K562 (cell line): ENCODE measurements at regions not wholly inside any gene's neighbourhood (a gene's known extent, or its start where the extent isn't known, plus 50 kb on each side); places are given as distances from the start of the nearest gene placed in this dataset.

Experiments used
- ATAC-seq: fragments of 200-7000 bp; cut with Tn5 transposase; 3 replicates; pipeline ENCODE4 v1.9.1; 2020; ENCODE audit warnings: moderate library complexity
- BruUV-seq: library from RNA; stranded (reverse); fragments of 400-500 nt; replicated peaks from 2 replicates; lab custom pipeline; 2021; lab: Mats Ljungman, UMichigan
- CTCF ChIA-PET: fragments of 300-600 bp; formaldehyde crosslinking; extraction: SDS; loops from one replicate; lab custom pipeline; 2021; ENCODE audit warnings: low intra/inter-chr PET ratio; lab: Yijun Ruan, JAX
- POLR2A ChIA-PET: fragments of 300-600, 350-650 bp; sonication (Branson Sonifier 250); formaldehyde crosslinking; extraction: SDS; loops from one replicate; lab custom pipeline; 2021; ENCODE audit warnings: antibody characterized with exemption, inconsistent platforms; lab: Yijun Ruan, JAX
- DNase-seq, 4 experiments: peaks; one replicate each; pipeline versions ENCODE4 v3.0.0 to v3.0.0-alpha.2; 2011 to 2018; ENCODE audit warnings: low spot score in 3 of 4, mixed read lengths in 3 of 4; ENCODE audit errors: extremely low read depth in 1 of 4
- FAIRE-seq: peaks from 2 replicates; lab custom pipeline; 2011; peaks lifted over from hg19 to GRCh38; lab: Jason Lieb, UNC
- H2AFZ ChIP-seq: 2 replicates; pipeline ENCODE4 v1.6.0; 2011; ENCODE audit warnings: low read depth, low read length, control low read depth, inconsistent platforms
- H3K27ac ChIP-seq: fragments of 200-600 bp; 3 replicates; pipeline ENCODE4 v1.8.0; 2011; ENCODE audit warnings: low read depth, mild to moderate bottlenecking, control low read depth, inconsistent platforms, low read length, moderate library complexity, mixed read lengths; ENCODE audit errors: extremely low read depth
- H3K27me3 ChIP-seq, 2 experiments: fragments of 300-600 bp in 1 of 2; 2 replicates in 1 of 2; 3 replicates in 1 of 2; pipeline versions ENCODE4 v1.6.0 to v1.8.0; 2011; ENCODE audit warnings: inconsistent platforms in 2 of 2, low read length in 2 of 2, mild to moderate bottlenecking in 1 of 2, mixed read lengths in 1 of 2, moderate library complexity in 1 of 2; ENCODE audit not compliant: control insufficient read depth in 2 of 2, insufficient read depth in 2 of 2
- H3K36me3 ChIP-seq: fragments of 300-600 bp; 3 replicates; pipeline ENCODE4 v1.8.0; 2011; ENCODE audit warnings: mild to moderate bottlenecking, low read length, inconsistent platforms; ENCODE audit not compliant: control insufficient read depth, insufficient read depth
- H3K4me1 ChIP-seq, 2 experiments: fragments of 200-600 bp in 1 of 2; replicated peaks in 1 of 2; 2 replicates in 1 of 2; 3 replicates in 1 of 2; pipeline versions ENCODE4 v1.5.1 to v1.8.0; 2011; ENCODE audit warnings: inconsistent platforms in 2 of 2, low read length in 2 of 2, mild to moderate bottlenecking in 1 of 2, mixed read lengths in 1 of 2, moderate library complexity in 1 of 2; ENCODE audit not compliant: control insufficient read depth in 2 of 2, insufficient read depth in 2 of 2
- H3K4me2 ChIP-seq: 2 replicates; pipeline ENCODE4 v1.6.1; 2011; ENCODE audit warnings: low read length, control low read depth, inconsistent platforms, mixed read lengths; ENCODE audit not compliant: insufficient read depth
- H3K4me3 ChIP-seq: fragments of 200-600 bp; sonication (generic), shearing (Covaris generic); 2 replicates; pipeline ENCODE4 v1.5.1; 2016; ENCODE audit warnings: control low read depth, inconsistent platforms
- H3K79me2 ChIP-seq: fragments of 200-600 bp; 3 replicates; pipeline ENCODE4 v1.8.0; 2011; ENCODE audit warnings: low read length, inconsistent platforms; ENCODE audit not compliant: control insufficient read depth, insufficient read depth
- H3K9ac ChIP-seq, 2 experiments: 2 replicates each; pipeline versions ENCODE4 v1.6.0 to v1.6.1; 2011; ENCODE audit warnings: low read depth in 2 of 2, low read length in 2 of 2, control low read depth in 1 of 2, inconsistent platforms in 1 of 2, mild to moderate bottlenecking in 1 of 2, mixed read lengths in 1 of 2; ENCODE audit not compliant: insufficient read depth in 1 of 2
- H3K9me1 ChIP-seq: one replicate; pipeline ENCODE4 v1.6.0; 2011; ENCODE audit warnings: inconsistent platforms, mild to moderate bottlenecking, low read length, moderate library complexity; ENCODE audit not compliant: control insufficient read depth, insufficient read depth
- H3K9me3 ChIP-seq: replicated peaks from 2 replicates; pipeline ENCODE4 v1.5.1; 2011; ENCODE audit warnings: low read depth, low read length, inconsistent platforms; ENCODE audit not compliant: control insufficient read depth, insufficient read depth
- H4K20me1 ChIP-seq: replicated peaks from 2 replicates; pipeline ENCODE4 v1.6.1; 2011; ENCODE audit warnings: low read length, inconsistent platforms, mixed read lengths; ENCODE audit not compliant: control insufficient read depth, insufficient read depth
- ARID3A ChIP-seq: IDR thresholded peaks from 2 replicates; pipeline ENCODE4 v1.6.1; 2012; ENCODE audit warnings: low read depth, low read length, improper control_type of control experiment, borderline replicate concordance
- CTCF ChIP-seq, 3 experiments: IDR thresholded peaks in 2 of 3; conservative IDR thresholded peaks in 1 of 3; 2 replicates each; pipeline ENCODE4 v1.5.1; 2011 to 2012; ENCODE audit warnings: low read length in 3 of 3, mild to moderate bottlenecking in 3 of 3, control low read depth in 2 of 3, improper control_type of control experiment in 1 of 3, inconsistent platforms in 1 of 3, low read depth in 1 of 3, mixed read lengths in 1 of 3, moderate library complexity in 1 of 3; ENCODE audit not compliant: insufficient read depth in 2 of 3
- DLX4 ChIP-seq: fragments of 250-450 bp; sonication (Bioruptor Pico); IDR thresholded peaks from 2 replicates; pipeline ENCODE4 v1.6.1; 2021; ENCODE audit warnings: mild to moderate bottlenecking
- MEIS2 ChIP-seq: fragments of 450-650 bp; IDR thresholded peaks from 2 replicates; pipeline ENCODE4 v1.6.1; 2014; ENCODE audit warnings: mild to moderate bottlenecking; ENCODE audit not compliant: partially characterized antibody
- RAD21 ChIP-seq, 2 experiments: fragments of 250-450 bp in 1 of 2; fragments of 450-650 bp in 1 of 2; sonication (Bioruptor Pico) in 1 of 2; formaldehyde crosslinking in 1 of 2; IDR thresholded peaks in 1 of 2; conservative IDR thresholded peaks in 1 of 2; 2 replicates each; pipeline versions ENCODE4 v1.4.0 to v1.8.0; 2020 to 2022; ENCODE audit warnings: mild to moderate bottlenecking in 2 of 2, moderate library complexity in 1 of 2
- SMAD1 ChIP-seq: fragments of 150-350 bp; IDR thresholded peaks from 2 replicates; pipeline ENCODE4 v1.6.1; 2014; ENCODE audit warnings: low read length, low read depth; ENCODE audit not compliant: partially characterized antibody
- ZNF395 ChIP-seq: fragments of 200-800 bp; sonication (Bioruptor generic); IDR thresholded peaks from 2 replicates; pipeline ENCODE4 v1.6.1; 2017; ENCODE audit warnings: missing genetic modification characterization, missing compliant biosample characterization
- WGBS: fragments of 100-300 bp; shearing (Covaris generic); methylation state at CpG from one replicate; pipeline ENCODE4 v1.1.6; 2016; ENCODE audit warnings: low coverage, mixed read lengths; ENCODE audit not compliant: insufficient coverage; ENCODE audit errors: missing lambda C conversion rate; 5-methylcytosine and 5-hydroxymethylcytosine counted together
- in situ Hi-C: fragments of 300-500 bp; cut with MboI; formaldehyde crosslinking; loops from 4 replicates; pipeline ENCODE4 v1.15.0; 2018; ENCODE audit warnings: inconsistent platforms, mixed read lengths
- intact Hi-C: fragments of 100-400 bp; cut with micrococcal nuclease; formaldehyde crosslinking; loops from 2 replicates; pipeline ENCODE4 v1.14.2; 2022

GRCh38 chr12:91577586-91578539, 395.2 kb upstream of the DCN start:
- no TSS peak for BruUV-seq
- no peak overlapping the region for H3K4me3 ChIP-seq

More at GRCh38 chr12:91577586-91578539, 395.2 kb upstream of the DCN start:
- no peak overlapping the region for H3K9ac ChIP-seq
- ChIA-PET CTCF (no interaction called here), POLR2A (no interaction called here)
- H3K36me3 ChIP-seq, result peaks cover 3% of the 10 kb centered on the region; the same call in 2 of the 3 replicates
- ATAC-seq, result peak; percentile 67; the same call in 2 of the 3 replicates
- TF ChIP-seq MEIS2, result no peak
- TF ChIP-seq CTCF (IDR thresholded peaks at IDR 0.05 in 2 of 3, conservative IDR thresholded peaks at IDR 0.05 in 1 of 3; ENCODE audit: insufficient read depth in 2 of 3, low read depth in 1 of 3, low read length in 3 of 3), result peak; percentile 2 to 58 (median 30); a peak in 3 of 6 replicates
- TF ChIP-seq DLX4 (CRISPR knock-in tag), result no peak
- TF ChIP-seq RAD21 (CRISPR knock-in tag; conservative IDR thresholded peaks at IDR 0.05 in 1 of 2, IDR thresholded peaks at IDR 0.05 in 1 of 2), result peak; percentile 22 to 42; a peak in 2 of 4 replicates
- TF ChIP-seq ARID3A, result peak; percentile 89; the same call in 1 of the 2 replicates
- no peak for TF ChIP-seq SMAD1
- TF ChIP-seq ZNF395 (CRISPR knock-in tag), result no peak
- H2AFZ ChIP-seq, result no peak overlapping the region
- in situ Hi-C loops (no loop called here), intact Hi-C loops (loop anchor here (5.0 kb wide), 2 partner anchors 54 to 196 kb away; no protein-coding TSS in a partner anchor)
- H3K9me3 ChIP-seq, result no peaks in the 10 kb centered on the region
- WGBS, result 11% methylated on average over 7 of the region's 7 CpGs
- peaks cover 23% of the 10 kb centered on the region for H3K79me2 ChIP-seq
- no peaks in the 10 kb centered on the region for H4K20me1 ChIP-seq
- peak; percentile 66 for FAIRE-seq
- no peaks in the 10 kb centered on the region for H3K4me1 ChIP-seq
- H3K4me2 ChIP-seq, result no peak overlapping the region
- no peaks in the 10 kb centered on the region for H3K9me1 ChIP-seq
- H3K27ac ChIP-seq, result no peak overlapping the region
- no peaks in the 10 kb centered on the region for H3K27me3 ChIP-seq
- peak in 2 of 4 experiments; percentile 11 to 29 for DNase-seq
